Neural cell (in vitro differentiated cells): ENCODE measurements at regions not wholly inside any gene's neighbourhood (a gene's known extent, or its start where the extent isn't known, plus 50 kb on each side); places are given as distances from the start of the nearest gene placed in this dataset.

Source experiments
- H2AFZ ChIP-seq: fragments of 200-600, 300-800 bp; sonication (generic), shearing (Covaris generic); 2 replicates; pipeline ENCODE4 v1.6.0; 2014; ENCODE audit warnings: low read depth, mild to moderate bottlenecking, antibody characterized with exemption, low read length, moderate library complexity
- H3F3A ChIP-seq: fragments of 200-600 bp; shearing (Covaris generic); 2 replicates; pipeline ENCODE4 v1.6.1; 2016; ENCODE audit warnings: mild to moderate bottlenecking, moderate library complexity, mixed read lengths, antibody characterized with exemption, low read length; ENCODE audit not compliant: insufficient read depth, poor library complexity, severe bottlenecking
- H3K27ac ChIP-seq: fragments of 200-600, 300-800 bp; sonication (generic), shearing (Covaris generic); 2 replicates; pipeline ENCODE4 v1.5.1; 2014; ENCODE audit warnings: mild to moderate bottlenecking, low read length, moderate library complexity
- H3K27me3 ChIP-seq: fragments of 300-800, 200-600 bp; sonication (generic), shearing (Covaris generic); 2 replicates; pipeline ENCODE4 v1.6.0; 2014; ENCODE audit warnings: mild to moderate bottlenecking, low read depth, low read length, moderate library complexity; ENCODE audit not compliant: insufficient read depth
- H3K36me3 ChIP-seq: fragments of 300-800, 200-600 bp; sonication (generic), shearing (Covaris generic); 2 replicates; pipeline ENCODE4 v1.5.1; 2014; ENCODE audit warnings: mild to moderate bottlenecking, antibody characterized with exemption, low read length, moderate library complexity; ENCODE audit not compliant: insufficient read depth
- H3K4me2 ChIP-seq: fragments of 300-800, 200-600 bp; sonication (generic), shearing (Covaris generic); 2 replicates; pipeline ENCODE4 v1.6.0; 2014; ENCODE audit warnings: mild to moderate bottlenecking, low read length
- H3K4me3 ChIP-seq: fragments of 300-800, 200-600 bp; sonication (generic), shearing (Covaris generic); 2 replicates; pipeline ENCODE4 v1.5.1; 2014; ENCODE audit warnings: mild to moderate bottlenecking, low read length, moderate library complexity
- H3K79me2 ChIP-seq: fragments of 200-600 bp; shearing (Covaris generic); replicated peaks from 2 replicates; pipeline ENCODE4 v1.6.0; 2014; ENCODE audit warnings: mild to moderate bottlenecking, low read length, moderate library complexity; ENCODE audit not compliant: insufficient read depth
- H3K9ac ChIP-seq: fragments of 300-800, 200-600 bp; sonication (generic), shearing (Covaris generic); 2 replicates; pipeline ENCODE4 v1.6.1; 2016; ENCODE audit warnings: mild to moderate bottlenecking, low read length, mixed read lengths
- H3K9me2 ChIP-seq: fragments of 200-600 bp; shearing (Covaris generic); 2 replicates; pipeline ENCODE4 v1.6.1; 2016; ENCODE audit warnings: mild to moderate bottlenecking, low read length, mixed read lengths; ENCODE audit not compliant: insufficient read depth
- H3K9me3 ChIP-seq: fragments of 200-600, 300-800 bp; sonication (generic), shearing (Covaris generic); 2 replicates; pipeline ENCODE4 v1.6.1; 2016; ENCODE audit warnings: mild to moderate bottlenecking, mixed run types, low read length, moderate library complexity, mixed read lengths
- H4K20me1 ChIP-seq: fragments of 200-600 bp; shearing (Covaris generic); 2 replicates; pipeline ENCODE4 v1.6.1; 2016; ENCODE audit warnings: mild to moderate bottlenecking, mixed run types; ENCODE audit not compliant: insufficient read depth
- CTCF ChIP-seq: fragments of 450-650 bp; IDR thresholded peaks from 2 replicates; pipeline ENCODE4 v1.5.1; 2014; ENCODE audit warnings: antibody characterized with exemption, mild to moderate bottlenecking, moderate library complexity; ENCODE audit not compliant: poor library complexity, severe bottlenecking
- EP300 ChIP-seq: fragments of 450-650 bp; conservative IDR thresholded peaks from 2 replicates; pipeline ENCODE4 v1.6.1; 2014; ENCODE audit warnings: antibody characterized with exemption, mild to moderate bottlenecking, moderate library complexity; ENCODE audit not compliant: poor library complexity, severe bottlenecking
- EZH2 ChIP-seq: fragments of 200-600, 300-800 bp; shearing (Covaris generic), sonication (generic); IDR thresholded peaks from 2 replicates; pipeline ENCODE4 v1.6.1; 2014; ENCODE audit warnings: antibody characterized with exemption, low read length, borderline replicate concordance, mild to moderate bottlenecking; ENCODE audit not compliant: insufficient read depth, poor library complexity, severe bottlenecking
- MXI1 ChIP-seq: fragments of 450-650 bp; conservative IDR thresholded peaks from 2 replicates; pipeline ENCODE4 v1.6.1; 2014; ENCODE audit warnings: antibody characterized with exemption, mild to moderate bottlenecking; ENCODE audit not compliant: poor library complexity, severe bottlenecking
- POLR2AphosphoS5 ChIP-seq: IDR thresholded peaks from 2 replicates; pipeline ENCODE4 v1.6.1; 2012
- RAD21 ChIP-seq: fragments of 450-650 bp; conservative IDR thresholded peaks from 2 replicates; pipeline ENCODE4 v1.6.1; 2014; ENCODE audit warnings: antibody characterized with exemption, mild to moderate bottlenecking, moderate library complexity
- SMC3 ChIP-seq: fragments of 450-650 bp; conservative IDR thresholded peaks from 2 replicates; pipeline ENCODE4 v1.6.1; 2014; ENCODE audit warnings: antibody characterized with exemption, mild to moderate bottlenecking, moderate library complexity; ENCODE audit not compliant: poor library complexity
- TAF1 ChIP-seq: IDR thresholded peaks from 2 replicates; pipeline ENCODE4 v1.6.1; 2012; ENCODE audit warnings: low read depth
- TF ChIP-seq, protein P1 (sequence below): IDR thresholded peaks from 2 replicates; pipeline ENCODE4 v1.6.1; 2012; ENCODE audit warnings: borderline replicate concordance

GRCh38 chr11:112628676-112629075, 332.5 kb upstream of the NCAM1 start:
- Histone ChIP-seq H3K4me3 (no peak overlapping the region), H3K4me2 (no peak overlapping the region), H3F3A (no peaks in the 10 kb centered on the region), H3K9me3 (no peaks in the 10 kb centered on the region), H3K79me2 (no peaks in the 10 kb centered on the region), H3K27ac (no peak overlapping the region), H2AFZ (no peak overlapping the region), H4K20me1 (no peaks in the 10 kb centered on the region), H3K9ac (no peak overlapping the region), H3K36me3 (no peaks in the 10 kb centered on the region), H3K9me2 (no peaks in the 10 kb centered on the region), H3K27me3 (no peaks in the 10 kb centered on the region)
- TF ChIP-seq, protein P1, sequence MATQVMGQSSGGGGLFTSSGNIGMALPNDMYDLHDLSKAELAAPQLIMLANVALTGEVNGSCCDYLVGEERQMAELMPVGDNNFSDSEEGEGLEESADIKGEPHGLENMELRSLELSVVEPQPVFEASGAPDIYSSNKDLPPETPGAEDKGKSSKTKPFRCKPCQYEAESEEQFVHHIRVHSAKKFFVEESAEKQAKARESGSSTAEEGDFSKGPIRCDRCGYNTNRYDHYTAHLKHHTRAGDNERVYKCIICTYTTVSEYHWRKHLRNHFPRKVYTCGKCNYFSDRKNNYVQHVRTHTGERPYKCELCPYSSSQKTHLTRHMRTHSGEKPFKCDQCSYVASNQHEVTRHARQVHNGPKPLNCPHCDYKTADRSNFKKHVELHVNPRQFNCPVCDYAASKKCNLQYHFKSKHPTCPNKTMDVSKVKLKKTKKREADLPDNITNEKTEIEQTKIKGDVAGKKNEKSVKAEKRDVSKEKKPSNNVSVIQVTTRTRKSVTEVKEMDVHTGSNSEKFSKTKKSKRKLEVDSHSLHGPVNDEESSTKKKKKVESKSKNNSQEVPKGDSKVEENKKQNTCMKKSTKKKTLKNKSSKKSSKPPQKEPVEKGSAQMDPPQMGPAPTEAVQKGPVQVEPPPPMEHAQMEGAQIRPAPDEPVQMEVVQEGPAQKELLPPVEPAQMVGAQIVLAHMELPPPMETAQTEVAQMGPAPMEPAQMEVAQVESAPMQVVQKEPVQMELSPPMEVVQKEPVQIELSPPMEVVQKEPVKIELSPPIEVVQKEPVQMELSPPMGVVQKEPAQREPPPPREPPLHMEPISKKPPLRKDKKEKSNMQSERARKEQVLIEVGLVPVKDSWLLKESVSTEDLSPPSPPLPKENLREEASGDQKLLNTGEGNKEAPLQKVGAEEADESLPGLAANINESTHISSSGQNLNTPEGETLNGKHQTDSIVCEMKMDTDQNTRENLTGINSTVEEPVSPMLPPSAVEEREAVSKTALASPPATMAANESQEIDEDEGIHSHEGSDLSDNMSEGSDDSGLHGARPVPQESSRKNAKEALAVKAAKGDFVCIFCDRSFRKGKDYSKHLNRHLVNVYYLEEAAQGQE = no peak
- TF ChIP-seq SMC3 = no peak

GRCh38 chr11:112630496-112630895, 330.7 kb upstream of the NCAM1 start:
- Histone ChIP-seq H3F3A (no peaks in the 10 kb centered on the region), H3K9ac (no peak overlapping the region), H3K27me3 (no peaks in the 10 kb centered on the region), H3K9me3 (no peaks in the 10 kb centered on the region), H2AFZ (no peak overlapping the region), H3K4me2 (no peak overlapping the region), H3K36me3 (no peaks in the 10 kb centered on the region), H3K27ac (no peak overlapping the region), H4K20me1 (no peaks in the 10 kb centered on the region), H3K9me2 (no peaks in the 10 kb centered on the region), H3K4me3 (no peak overlapping the region), H3K79me2 (no peaks in the 10 kb centered on the region)
- TF ChIP-seq EP300 = no peak
- no peak for TF ChIP-seq RAD21
- no peak for TF ChIP-seq POLR2AphosphoS5
- TF ChIP-seq CTCF = no peak
- no peak for TF ChIP-seq EZH2
- TF ChIP-seq, protein P1 = no peak
- no peak for TF ChIP-seq SMC3
- TF ChIP-seq TAF1 = no peak
- TF ChIP-seq MXI1 = no peak
